PC-9 (cell line): ENCODE measurements at regions not wholly inside any gene's neighbourhood (a gene's known extent, or its start where the extent isn't known, plus 50 kb on each side); places are given as distances from the start of the nearest gene placed in this dataset.

Experiments used
- BruUV-seq: library from RNA; stranded (reverse); fragments of 400-500 nt; replicated peaks from 2 replicates; lab custom pipeline; 2021; lab: Mats Ljungman, UMichigan
- CTCF ChIA-PET: fragments of 300-600 bp; sonication (Branson Sonifier 250); formaldehyde crosslinking; loops from one replicate; lab custom pipeline; 2022; ENCODE audit warnings: antibody characterized with exemption; lab: Charles Lee
- POLR2A ChIA-PET: fragments of 300-600 bp; sonication (Branson Sonifier 250); formaldehyde crosslinking; loops from one replicate; lab custom pipeline; 2022; ENCODE audit warnings: antibody characterized with exemption; ENCODE audit not compliant: unreplicated experiment; lab: Charles Lee
- DNase-seq, 2 experiments: peaks; one replicate each; pipeline versions ENCODE4 v3.0.0 to v3.0.0-alpha.2; 2015 to 2022; ENCODE audit warnings: mixed read lengths in 1 of 2
- H2AFZ ChIP-seq: fragments of 200-600 bp; sonication (generic); 2 replicates; pipeline ENCODE4 v1.8.1; 2017; ENCODE audit warnings: antibody characterized with exemption
- H3F3A ChIP-seq: fragments of 200-600 bp; sonication (generic); 2 replicates; pipeline ENCODE4 v1.8.1; 2017; ENCODE audit warnings: antibody characterized with exemption, mild to moderate bottlenecking, low read depth; ENCODE audit not compliant: insufficient read depth
- H3K27ac ChIP-seq: fragments of 200-600 bp; sonication (generic); 2 replicates; pipeline ENCODE4 v1.6.1; 2016; ENCODE audit warnings: mixed run types
- H3K27me3 ChIP-seq: fragments of 200-600 bp; sonication (generic); 2 replicates; pipeline ENCODE4 v1.6.1; 2016; ENCODE audit warnings: low read depth, mixed run types; ENCODE audit not compliant: insufficient read depth
- H3K36me3 ChIP-seq: fragments of 200-600 bp; sonication (generic); 2 replicates; pipeline ENCODE4 v1.6.1; 2016; ENCODE audit warnings: low read depth, mixed run types
- H3K4me1 ChIP-seq: fragments of 200-600 bp; sonication (generic); replicated peaks from 2 replicates; pipeline ENCODE4 v1.6.1; 2016; ENCODE audit warnings: mixed run types; ENCODE audit not compliant: insufficient read depth
- H3K4me2 ChIP-seq: fragments of 200-600 bp; sonication (generic); 2 replicates; pipeline ENCODE4 v1.6.1; 2017; ENCODE audit warnings: mixed run types
- H3K4me3 ChIP-seq: fragments of 200-600 bp; sonication (generic); 2 replicates; pipeline ENCODE4 v1.6.1; 2016; ENCODE audit warnings: mixed run types
- H3K79me2 ChIP-seq: fragments of 200-600 bp; sonication (generic); 2 replicates; pipeline ENCODE4 v1.6.1; 2017; ENCODE audit warnings: low read depth, mixed run types
- H3K9me2 ChIP-seq: fragments of 200-600 bp; sonication (generic); 2 replicates; pipeline ENCODE4 v1.8.1; 2017; ENCODE audit warnings: mild to moderate bottlenecking; ENCODE audit not compliant: insufficient read depth
- H3K9me3 ChIP-seq: fragments of 200-600 bp; sonication (generic); 2 replicates; pipeline ENCODE4 v1.8.1; 2016; ENCODE audit warnings: low read depth; ENCODE audit not compliant: insufficient read depth
- H4K20me1 ChIP-seq: fragments of 200-600 bp; sonication (generic); 2 replicates; pipeline ENCODE4 v1.8.1; 2017; ENCODE audit not compliant: insufficient read depth
- CTCF ChIP-seq: fragments of 200-600 bp; sonication (generic); conservative IDR thresholded peaks from 2 replicates; pipeline ENCODE4 v1.6.1; 2017; ENCODE audit warnings: mixed run types, antibody characterized with exemption, mild to moderate bottlenecking, moderate library complexity
- EZH2 ChIP-seq: fragments of 200-600 bp; sonication (generic); IDR thresholded peaks from 2 replicates; pipeline ENCODE4 v1.8.0; 2017; ENCODE audit warnings: antibody characterized with exemption, low read depth
- intact Hi-C: fragments of 100-400 bp; cut with micrococcal nuclease; formaldehyde crosslinking; loops from one replicate; pipeline ENCODE4 v1.10.0; 2022; ENCODE audit not compliant: unreplicated experiment

- TF ChIP-seq CTCF, result no peak
- no peak for TF ChIP-seq EZH2
- Histone ChIP-seq H3K27ac (no peak overlapping the region), H4K20me1 (no peaks in the 10 kb centered on the region), H3F3A (no peaks in the 10 kb centered on the region), H3K4me3 (no peak overlapping the region), H2AFZ (no peak overlapping the region), H3K79me2 (no peaks in the 10 kb centered on the region), H3K27me3 (peaks cover 100% of the 10 kb centered on the region), H3K36me3 (no peaks in the 10 kb centered on the region), H3K4me2 (no peak overlapping the region), H3K9me2 (no peaks in the 10 kb centered on the region), H3K4me1 (no peaks in the 10 kb centered on the region), H3K9me3 (no peaks in the 10 kb centered on the region)
- intact Hi-C loops, result no loop called here
- no TSS peak for BruUV-seq
- CTCF ChIA-PET, result no interaction called here
- POLR2A ChIA-PET, result no interaction called here
- no peak for DNase-seq
Observed at GRCh38 chr12:3353621-3354020, 137.4 kb upstream of the PRMT8 start.

- Histone ChIP-seq H3K4me3 (no peak overlapping the region), H3K9me2 (no peaks in the 10 kb centered on the region), H3K4me2 (no peak overlapping the region), H3F3A (no peaks in the 10 kb centered on the region), H3K27me3 (peaks cover 100% of the 10 kb centered on the region), H4K20me1 (no peaks in the 10 kb centered on the region), H3K36me3 (no peaks in the 10 kb centered on the region), H2AFZ (no peak overlapping the region), H3K9me3 (no peaks in the 10 kb centered on the region), H3K27ac (no peak overlapping the region), H3K4me1 (no peaks in the 10 kb centered on the region), H3K79me2 (no peaks in the 10 kb centered on the region)
- intact Hi-C loops, result no loop called here
- POLR2A ChIA-PET, result no interaction called here
- TF ChIP-seq EZH2 (no peak), CTCF (no peak)
- DNase-seq, result no peak
- no TSS peak for BruUV-seq
- CTCF ChIA-PET, result no interaction called here
Observed at GRCh38 chr12:3354586-3354985, 136.4 kb upstream of the PRMT8 start.

- H3K4me2 ChIP-seq, result no peak overlapping the region
- no peaks in the 10 kb centered on the region for H3K9me3 ChIP-seq
- intact Hi-C loops, result no loop called here
- H3K27ac ChIP-seq, result no peak overlapping the region
- DNase-seq, result no peak
- ChIA-PET POLR2A (no interaction called here), CTCF (no interaction called here)
- peaks cover 100% of the 10 kb centered on the region for H3K27me3 ChIP-seq
- H3K9me2 ChIP-seq, result no peaks in the 10 kb centered on the region
- no peaks in the 10 kb centered on the region for H4K20me1 ChIP-seq
- TF ChIP-seq CTCF (no peak), EZH2 (no peak)
- no peaks in the 10 kb centered on the region for H3K4me1 ChIP-seq
- H3K4me3 ChIP-seq, result no peak overlapping the region
- no peak overlapping the region for H2AFZ ChIP-seq
- H3K36me3 ChIP-seq, result no peaks in the 10 kb centered on the region
- no peaks in the 10 kb centered on the region for H3F3A ChIP-seq
- BruUV-seq, result no TSS peak
- no peaks in the 10 kb centered on the region for H3K79me2 ChIP-seq
Observed at GRCh38 chr12:3355378-3355900, 135.6 kb upstream of the PRMT8 start.
